ENCODE measurements at regions not wholly inside any gene's neighbourhood (a gene's known extent, or its start where the extent isn't known, plus 50 kb on each side); places are given as distances from the start of the nearest gene placed in this dataset.

- no peak for DNase-seq (ENCODE audit: low read depth)
- TF ChIP-seq CTCF (conservative IDR thresholded peaks at IDR 0.05; ENCODE audit: low read depth, low read length): no peak
- no peak overlapping the region for H3K4me3 ChIP-seq (ENCODE audit: low read length)
Measured at GRCh38 chr2:128474962-128475361, 156.3 kb upstream of the HS6ST1 start.

DNA sequence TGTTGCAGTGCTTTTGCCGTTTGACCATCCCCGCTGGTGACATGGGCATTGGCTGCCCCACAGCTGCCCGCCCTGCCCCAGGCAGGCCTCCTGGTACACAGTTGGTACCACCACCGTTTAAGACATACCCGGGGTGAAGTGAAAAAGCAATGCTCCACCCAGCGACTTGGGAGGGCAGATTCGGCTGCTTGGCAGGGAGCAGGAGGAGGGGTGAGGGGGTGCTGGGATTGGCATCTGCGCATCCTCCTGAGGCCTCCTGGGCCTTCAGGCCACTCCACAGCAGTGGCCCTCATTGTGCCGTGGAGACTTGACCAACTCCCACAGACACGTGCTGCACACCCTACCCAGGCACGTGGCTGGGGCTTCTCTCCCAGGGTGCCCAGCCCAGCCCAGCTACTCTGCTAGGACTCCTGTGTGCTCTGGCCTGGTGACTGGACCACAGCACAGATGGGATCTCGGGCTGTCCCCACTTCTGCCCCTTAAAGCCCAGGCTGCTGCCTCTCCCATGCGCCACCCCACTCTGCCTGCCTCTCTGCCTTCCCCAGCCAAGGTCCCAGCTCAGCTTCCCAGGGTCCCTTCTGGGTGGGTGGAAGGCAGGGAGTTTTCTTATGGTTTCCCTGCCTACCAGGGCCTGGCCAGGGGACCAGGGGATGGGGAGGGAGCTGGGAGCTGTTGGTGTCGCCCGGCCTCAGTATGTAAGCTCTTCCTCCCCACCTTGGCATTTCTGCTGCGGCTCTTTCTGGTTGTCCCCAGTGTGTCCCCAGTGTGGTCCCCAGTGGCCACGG lies 157.0 kb upstream of the HS6ST1 start:
- no peak for DNase-seq (ENCODE audit: low read depth)
- no peak for TF ChIP-seq CTCF (conservative IDR thresholded peaks at IDR 0.05; ENCODE audit: low read depth, low read length)
- H3K4me3 ChIP-seq (ENCODE audit: low read length): no peak overlapping the region

DNA sequence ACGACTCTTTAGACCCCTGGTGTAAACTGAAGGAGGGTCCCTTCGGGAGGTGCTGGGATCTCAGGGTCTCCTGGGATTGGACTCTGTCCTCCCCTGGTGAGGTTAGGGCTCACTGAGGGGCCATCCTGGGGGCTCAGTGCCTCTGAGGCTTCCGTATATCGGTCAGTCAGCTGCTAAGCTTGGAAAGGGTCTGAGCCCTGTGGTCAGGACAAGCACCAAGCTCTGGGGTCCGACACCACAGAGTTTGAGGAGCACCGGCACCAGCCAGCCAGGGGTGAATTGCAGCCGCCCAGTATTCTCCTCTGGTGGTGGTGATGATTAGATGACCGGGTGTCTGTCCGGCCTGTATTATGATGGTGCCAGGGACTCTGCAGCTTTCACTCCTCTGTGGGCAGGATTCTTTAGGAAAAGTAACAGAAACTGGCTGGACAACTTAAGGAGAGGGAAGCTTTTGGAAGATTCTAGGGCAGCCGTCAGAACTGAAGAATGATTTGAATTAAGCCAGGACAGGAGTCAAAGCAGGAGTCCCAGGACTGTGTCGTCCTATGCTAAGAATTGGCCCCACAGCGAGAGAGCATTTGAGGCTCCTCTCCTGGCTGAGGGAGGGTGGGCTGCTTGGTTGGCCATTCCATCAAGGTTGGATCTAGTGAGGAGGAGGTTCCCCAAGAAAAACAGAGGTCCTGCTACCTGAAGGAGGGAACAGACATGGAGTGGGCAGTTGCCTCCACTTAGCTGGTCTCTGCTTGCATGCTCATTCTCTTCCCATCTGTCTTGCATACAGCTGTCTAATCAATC lies 158.6 kb upstream of the HS6ST1 start:
- TF ChIP-seq CTCF (conservative IDR thresholded peaks at IDR 0.05; ENCODE audit: low read depth, low read length): no peak
- no peak for DNase-seq (ENCODE audit: low read depth)
- no peak overlapping the region for H3K4me3 ChIP-seq (ENCODE audit: low read length)

GRCh38 chr2:128477891-128478290 lies 159.2 kb upstream of the HS6ST1 start:
- no peak overlapping the region for H3K4me3 ChIP-seq (ENCODE audit: low read length)
- no peak for DNase-seq (ENCODE audit: low read depth)

DNA sequence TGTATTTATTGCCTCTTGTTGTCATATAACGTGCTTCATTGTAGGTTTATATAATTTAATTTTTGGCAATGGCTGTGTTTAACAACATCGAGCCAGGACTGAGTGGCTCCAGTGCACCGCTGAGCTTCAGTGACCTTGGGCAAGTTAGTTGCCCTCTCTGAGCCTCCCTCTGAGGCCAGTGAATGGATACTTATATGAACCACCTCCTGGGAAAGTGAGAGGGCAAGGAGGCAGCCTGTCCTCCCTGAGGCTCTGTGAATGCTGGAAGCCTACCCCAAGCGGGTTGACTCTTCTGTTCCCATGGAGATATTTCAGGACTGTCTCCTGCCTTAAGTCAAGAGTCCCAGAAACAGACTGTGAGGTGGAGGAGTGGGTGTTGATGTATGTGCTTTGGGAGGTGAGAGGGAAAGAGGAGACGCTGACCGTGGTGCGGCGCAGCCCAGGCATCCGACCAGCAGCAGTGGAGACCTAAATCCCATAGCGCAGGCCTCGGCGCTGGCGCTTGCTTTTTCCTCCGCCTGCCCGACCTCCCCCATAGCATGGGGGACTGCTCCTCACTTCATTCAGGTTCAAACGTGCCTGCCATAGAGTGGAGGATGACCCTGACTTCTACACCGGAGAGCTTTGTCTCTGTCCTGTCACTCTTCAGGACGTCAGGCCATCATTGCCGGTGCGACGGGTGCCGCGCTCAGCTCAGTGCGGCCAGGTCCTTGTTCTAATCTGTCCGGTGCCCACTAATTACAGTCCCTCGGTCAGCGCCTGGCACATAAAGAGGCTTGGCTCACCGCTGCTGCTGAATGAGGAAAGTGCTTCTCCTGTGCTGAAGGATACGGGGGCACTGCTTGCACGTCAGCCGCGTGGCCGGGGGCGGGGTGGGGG lies 167.3 kb upstream of the HS6ST1 start:
- H3K4me3 ChIP-seq (ENCODE audit: low read length): no peak overlapping the region
- DNase-seq (ENCODE audit: low read depth): no peak
- TF ChIP-seq CTCF (conservative IDR thresholded peaks at IDR 0.05; ENCODE audit: low read depth, low read length): no peak

More at GRCh38 chr2:128477891-128478290, 159.2 kb upstream of the HS6ST1 start:
- no peak for TF ChIP-seq CTCF (conservative IDR thresholded peaks at IDR 0.05; ENCODE audit: low read depth, low read length)

- H3K4me3 ChIP-seq (ENCODE audit: low read length): no peak overlapping the region
- no peak for DNase-seq (ENCODE audit: low read depth)
- no peak for TF ChIP-seq CTCF (conservative IDR thresholded peaks at IDR 0.05; ENCODE audit: low read depth, low read length)
Measured at GRCh38 chr2:128486640-128487375, 168.1 kb upstream of the HS6ST1 start.

All from retinal pigment epithelial cell (primary cell).